Parathyroid adenoma (tissue), 2 donors: ENCODE measurements at regions not wholly inside any gene's neighbourhood (a gene's known extent, or its start where the extent isn't known, plus 50 kb on each side); places are given as distances from the start of the nearest gene placed in this dataset.

ENCODE experiments used
- H2AFZ ChIP-seq: fragments of 300-600 bp; sonication (generic); one replicate; pipeline ENCODE4 v1.7.0; 2017; ENCODE audit warnings: antibody characterized with exemption, mild to moderate bottlenecking
- H3K27ac ChIP-seq: fragments of 300-600 bp; sonication (generic); one replicate; pipeline ENCODE4 v1.7.0; 2017
- H3K27me3 ChIP-seq: fragments of 300-600 bp; sonication (generic); one replicate; pipeline ENCODE4 v1.7.0; 2017; ENCODE audit warnings: low read length; ENCODE audit not compliant: control insufficient read depth, insufficient read depth
- H3K36me3 ChIP-seq: fragments of 300-600 bp; sonication (generic); one replicate; pipeline ENCODE4 v1.7.0; 2017; ENCODE audit warnings: low read length; ENCODE audit not compliant: control insufficient read depth, insufficient read depth
- H3K4me1 ChIP-seq: fragments of 300-600 bp; sonication (generic); one replicate; pipeline ENCODE4 v1.7.0; 2017; ENCODE audit warnings: control low read depth
- H3K4me2 ChIP-seq: fragments of 300-600 bp; sonication (generic); one replicate; pipeline ENCODE4 v1.7.0; 2017; ENCODE audit warnings: low read length
- H3K4me3 ChIP-seq: fragments of 300-600 bp; sonication (generic); one replicate; pipeline ENCODE4 v1.7.0; 2017; ENCODE audit warnings: low read depth, low read length
- H3K79me2 ChIP-seq: fragments of 300-600 bp; sonication (generic); one replicate; pipeline ENCODE4 v1.7.0; 2017; ENCODE audit warnings: control low read depth
- H3K9ac ChIP-seq: fragments of 300-600 bp; sonication (generic); one replicate; pipeline ENCODE4 v1.7.0; 2017; ENCODE audit warnings: mild to moderate bottlenecking
- H3K9me3 ChIP-seq: fragments of 300-600 bp; sonication (generic); one replicate; pipeline ENCODE4 v1.7.0; 2017; ENCODE audit warnings: low read length; ENCODE audit not compliant: control insufficient read depth
- CTCF ChIP-seq: fragments of 300-600 bp; sonication (generic); IDR thresholded peaks from one replicate; pipeline ENCODE4 v1.7.0; 2017; ENCODE audit warnings: antibody characterized with exemption, mild to moderate bottlenecking
- donor health status: primary hyperparathyroidism.

GRCh38 chr3:132241776-132242514, 75.3 kb upstream of the ACP3 start:
- no peaks in the 10 kb centered on the region for H3K27me3 ChIP-seq
- H3K36me3 ChIP-seq, result no peaks in the 10 kb centered on the region
- no peak for TF ChIP-seq CTCF
- no peak overlapping the region for H3K9ac ChIP-seq
- no peak overlapping the region for H3K27ac ChIP-seq
- H2AFZ ChIP-seq, result no peak overlapping the region
- H3K79me2 ChIP-seq, result no peaks in the 10 kb centered on the region
- H3K4me3 ChIP-seq, result no peak overlapping the region
- no peaks in the 10 kb centered on the region for H3K4me1 ChIP-seq
- H3K4me2 ChIP-seq, result no peak overlapping the region
- peaks cover 3% of the 10 kb centered on the region for H3K9me3 ChIP-seq

- Histone ChIP-seq H3K36me3 (no peaks in the 10 kb centered on the region), H3K4me2 (no peak overlapping the region), H3K4me3 (no peak overlapping the region), H3K9me3 (peaks cover 3% of the 10 kb centered on the region), H3K4me1 (no peaks in the 10 kb centered on the region), H3K27ac (no peak overlapping the region), H3K9ac (no peak overlapping the region), H3K27me3 (no peaks in the 10 kb centered on the region), H2AFZ (no peak overlapping the region), H3K79me2 (no peaks in the 10 kb centered on the region)
- no peak for TF ChIP-seq CTCF
Observed at GRCh38 chr3:132242790-132243189, 74.4 kb upstream of the ACP3 start.

- no peak for TF ChIP-seq CTCF
- no peaks in the 10 kb centered on the region for H3K27me3 ChIP-seq
- H3K4me1 ChIP-seq, result no peaks in the 10 kb centered on the region
- no peak overlapping the region for H3K9ac ChIP-seq
- H3K79me2 ChIP-seq, result no peaks in the 10 kb centered on the region
- no peak overlapping the region for H3K4me2 ChIP-seq
- no peaks in the 10 kb centered on the region for H3K36me3 ChIP-seq
- H2AFZ ChIP-seq, result no peak overlapping the region
- H3K9me3 ChIP-seq, result peaks cover 2% of the 10 kb centered on the region
- H3K27ac ChIP-seq, result no peak overlapping the region
- no peak overlapping the region for H3K4me3 ChIP-seq
Observed at GRCh38 chr3:132245552-132246142, 71.6 kb upstream of the ACP3 start.

- no peak overlapping the region for H3K4me3 ChIP-seq
- no peaks in the 10 kb centered on the region for H3K27me3 ChIP-seq
- H3K9me3 ChIP-seq, result no peaks in the 10 kb centered on the region
- no peak overlapping the region for H2AFZ ChIP-seq
- no peaks in the 10 kb centered on the region for H3K4me1 ChIP-seq
- no peak for TF ChIP-seq CTCF
- H3K36me3 ChIP-seq, result no peaks in the 10 kb centered on the region
- no peak overlapping the region for H3K9ac ChIP-seq
- H3K4me2 ChIP-seq, result no peak overlapping the region
- no peaks in the 10 kb centered on the region for H3K79me2 ChIP-seq
- H3K27ac ChIP-seq, result no peak overlapping the region
Observed at GRCh38 chr3:132246212-132246611, 71.0 kb upstream of the ACP3 start.

- no peak overlapping the region for H3K4me3 ChIP-seq
- no peak overlapping the region for H3K27ac ChIP-seq
- H3K9ac ChIP-seq, result no peak overlapping the region
- H3K4me1 ChIP-seq, result no peaks in the 10 kb centered on the region
- no peaks in the 10 kb centered on the region for H3K36me3 ChIP-seq
- no peak overlapping the region for H3K4me2 ChIP-seq
- no peaks in the 10 kb centered on the region for H3K9me3 ChIP-seq
- no peak for TF ChIP-seq CTCF
- no peaks in the 10 kb centered on the region for H3K27me3 ChIP-seq
- no peaks in the 10 kb centered on the region for H3K79me2 ChIP-seq
- H2AFZ ChIP-seq, result no peak overlapping the region
Observed at GRCh38 chr3:132247211-132247610, 70.0 kb upstream of the ACP3 start.
